HL-60 (cell line): ENCODE measurements at regions not wholly inside any gene's neighbourhood (a gene's known extent, or its start where the extent isn't known, plus 50 kb on each side); places are given as distances from the start of the nearest gene placed in this dataset.

Source experiments
- DNase-seq, 2 experiments: peaks; one replicate each; pipeline ENCODE4 v3.0.0-alpha.2; 2010 to 2020; ENCODE audit warnings: low read depth in 1 of 2, low spot score in 1 of 2
- H3K27ac ChIP-seq: fragments of 250-450 bp; sonication (Bioruptor Pico); replicated peaks from 2 replicates; pipeline ENCODE4 v1.5.1; 2020; ENCODE audit warnings: mild to moderate bottlenecking, moderate library complexity
- H3K27me3 ChIP-seq: fragments of 250-450 bp; sonication (Bioruptor Pico); 2 replicates; pipeline ENCODE4 v1.5.1; 2021; ENCODE audit warnings: mild to moderate bottlenecking, moderate library complexity; ENCODE audit not compliant: insufficient read depth, poor library complexity, severe bottlenecking
- H3K4me3 ChIP-seq: replicated peaks from 2 replicates; pipeline ENCODE4 v1.5.1; 2011; ENCODE audit warnings: mild to moderate bottlenecking, control low read depth, low read length; ENCODE audit not compliant: insufficient read depth
- CTCF ChIP-seq: IDR thresholded peaks from one replicate; pipeline ENCODE4 v1.5.1; 2011; ENCODE audit warnings: low read length, control low read depth, inconsistent platforms; ENCODE audit not compliant: insufficient read depth
- GABPA ChIP-seq: IDR thresholded peaks from 2 replicates; pipeline ENCODE4 v1.6.1; 2012; ENCODE audit warnings: low read depth
- POLR2AphosphoS5 ChIP-seq: IDR thresholded peaks from 2 replicates; pipeline ENCODE4 v1.6.1; 2012; ENCODE audit warnings: low read depth
- REST ChIP-seq: IDR thresholded peaks from 2 replicates; pipeline ENCODE4 v1.6.1; 2012; ENCODE audit warnings: low read depth; ENCODE audit not compliant: insufficient replicate concordance
- SPI1 ChIP-seq: IDR thresholded peaks from 2 replicates; pipeline ENCODE4 v1.6.1; 2012; ENCODE audit warnings: low read depth, mild to moderate bottlenecking, borderline replicate concordance

GRCh38 chr16:56038564-56039098 lies 152.7 kb upstream of the GNAO1 start:
- H3K27me3 ChIP-seq: no peaks in the 10 kb centered on the region
- no peak overlapping the region for H3K4me3 ChIP-seq
- no peak overlapping the region for H3K27ac ChIP-seq
- no peak for TF ChIP-seq POLR2AphosphoS5
- no peak for TF ChIP-seq GABPA
- TF ChIP-seq SPI1: no peak
- no peak for DNase-seq

GRCh38 chr16:56032072-56032471 lies 156.9 kb upstream of the CES5A start:
- TF ChIP-seq GABPA (no peak), POLR2AphosphoS5 (no peak), REST (no peak), CTCF (no peak), SPI1 (no peak)
- DNase-seq: no peak
- Histone ChIP-seq H3K27ac (no peak overlapping the region), H3K4me3 (no peak overlapping the region), H3K27me3 (no peaks in the 10 kb centered on the region)

- TF ChIP-seq POLR2AphosphoS5 (no peak), REST (no peak)
- Histone ChIP-seq H3K4me3 (no peak overlapping the region), H3K27me3 (no peaks in the 10 kb centered on the region), H3K27ac (no peak overlapping the region)
- no peak for DNase-seq
Measured at GRCh38 chr16:56029026-56029425, 153.9 kb upstream of the CES5A start.

GRCh38 chr16:56022818-56023217 lies 147.6 kb upstream of the CES5A start:
- H3K27ac ChIP-seq: no peak overlapping the region
- no peak overlapping the region for H3K4me3 ChIP-seq
- TF ChIP-seq CTCF (no peak), POLR2AphosphoS5 (no peak)
- no peaks in the 10 kb centered on the region for H3K27me3 ChIP-seq
- no peak for DNase-seq

GRCh38 chr16:56019274-56019673 lies 144.1 kb upstream of the CES5A start:
- Histone ChIP-seq H3K27me3 (no peaks in the 10 kb centered on the region), H3K4me3 (no peak overlapping the region), H3K27ac (no peak overlapping the region)
- no peak for TF ChIP-seq GABPA
- no peak for TF ChIP-seq SPI1
- TF ChIP-seq CTCF: no peak
- DNase-seq: no peak
